IMR-90 (cell line): ENCODE measurements at regions not wholly inside any gene's neighbourhood (a gene's known extent, or its start where the extent isn't known, plus 50 kb on each side); places are given as distances from the start of the nearest gene placed in this dataset.

Experiments used
- ATAC-seq: fragments of 200-7000 bp; cut with Tn5 transposase; 2 replicates; pipeline ENCODE4 v1.9.1; 2020; ENCODE audit warnings: low read depth, mild to moderate bottlenecking, moderate library complexity
- BruUV-seq: library from RNA; stranded (reverse); fragments of 400-500 nt; replicated peaks from 2 replicates; lab custom pipeline; 2021; lab: Mats Ljungman, UMichigan
- CTCF ChIA-PET: fragments of 300-600 bp; formaldehyde crosslinking; extraction: SDS; loops from one replicate; lab custom pipeline; 2021; ENCODE audit warnings: antibody characterized with exemption; lab: Yijun Ruan, JAX
- POLR2A ChIA-PET: fragments of 300-600 bp; sonication (Branson Sonifier 250); formaldehyde crosslinking; loops from one replicate; lab custom pipeline; 2022; ENCODE audit warnings: antibody characterized with exemption; ENCODE audit not compliant: unreplicated experiment; lab: Charles Lee
- DNase-seq: peaks from one replicate; pipeline ENCODE4 v3.0.0; 2013
- H2AFZ ChIP-seq: replicated peaks from 2 replicates; pipeline ENCODE3; 2013; ENCODE audit warnings: low read length, mild to moderate bottlenecking; ENCODE audit not compliant: poor library complexity
- H2AK5ac ChIP-seq: 2 replicates; pipeline ENCODE4 v1.6.1; 2013; ENCODE audit warnings: low read depth, low read length, inconsistent platforms
- H2AK9ac ChIP-seq: replicated peaks from 2 replicates; pipeline ENCODE3; 2013; ENCODE audit warnings: mild to moderate bottlenecking, low read depth, low read length, moderate library complexity; ENCODE audit not compliant: poor library complexity
- H2BK120ac ChIP-seq: 2 replicates; pipeline ENCODE4 v1.6.1; 2013; ENCODE audit warnings: low read depth, low read length, inconsistent platforms
- H2BK15ac ChIP-seq: 3 replicates; pipeline ENCODE4 v1.6.1; 2013; ENCODE audit warnings: low read depth, low read length, inconsistent platforms
- H2BK20ac ChIP-seq: 2 replicates; pipeline ENCODE4 v1.6.1; 2013; ENCODE audit warnings: low read depth, mild to moderate bottlenecking, inconsistent platforms, low read length, moderate library complexity
- H2BK5ac ChIP-seq: 2 replicates; pipeline ENCODE4 v1.6.1; 2013; ENCODE audit warnings: mild to moderate bottlenecking, low read depth, low read length, inconsistent platforms; ENCODE audit not compliant: poor library complexity, severe bottlenecking
- H3K14ac ChIP-seq: replicated peaks from 2 replicates; pipeline ENCODE4 v1.6.1; 2013; ENCODE audit warnings: low read depth, low read length, inconsistent platforms
- H3K18ac ChIP-seq: 2 replicates; pipeline ENCODE4 v1.6.1; 2013; ENCODE audit warnings: low read depth, low read length, control low read depth
- H3K23ac ChIP-seq: 2 replicates; pipeline ENCODE4 v1.6.1; 2013; ENCODE audit warnings: low read depth, low read length, inconsistent platforms
- H3K27ac ChIP-seq: 2 replicates; pipeline ENCODE4 v1.5.1; 2013; ENCODE audit warnings: mild to moderate bottlenecking, control low read depth, low read length; ENCODE audit not compliant: insufficient read depth
- H3K27me3 ChIP-seq: 2 replicates; pipeline ENCODE4 v1.6.1; 2013; ENCODE audit warnings: low read length; ENCODE audit not compliant: control insufficient read depth, insufficient read depth
- H3K36me3 ChIP-seq: 2 replicates; pipeline ENCODE4 v1.6.1; 2013; ENCODE audit warnings: low read length, mixed read lengths; ENCODE audit not compliant: control insufficient read depth, insufficient read depth
- H3K4ac ChIP-seq: 2 replicates; pipeline ENCODE4 v1.6.1; 2013; ENCODE audit warnings: low read depth, low read length, inconsistent platforms
- H3K4me1 ChIP-seq: 2 replicates; pipeline ENCODE4 v1.6.1; 2013; ENCODE audit warnings: low read length, mixed read lengths; ENCODE audit not compliant: control insufficient read depth, insufficient read depth
- H3K4me2 ChIP-seq: 2 replicates; pipeline ENCODE4 v1.6.1; 2013; ENCODE audit warnings: low read depth, mild to moderate bottlenecking, control low read depth, low read length, moderate library complexity
- H3K4me3 ChIP-seq: 2 replicates; pipeline ENCODE4 v1.5.1; 2013; ENCODE audit warnings: low read depth, mild to moderate bottlenecking, control low read depth, low read length, moderate library complexity; ENCODE audit not compliant: insufficient read depth
- H3K56ac ChIP-seq: 2 replicates; pipeline ENCODE4 v1.6.1; 2013; ENCODE audit warnings: low read length, inconsistent platforms; ENCODE audit not compliant: insufficient read depth; ENCODE audit errors: extremely low read depth
- H3K79me1 ChIP-seq, 2 experiments: 2 replicates each; pipeline ENCODE4 v1.6.1; 2013; ENCODE audit warnings: low read length in 2 of 2, inconsistent platforms in 1 of 2, low read depth in 1 of 2
- H3K9ac ChIP-seq: 2 replicates; pipeline ENCODE4 v1.6.1; 2013; ENCODE audit warnings: low read depth, low read length, control low read depth
- H3K9me1 ChIP-seq: 2 replicates; pipeline ENCODE4 v1.6.1; 2013; ENCODE audit warnings: low read length, inconsistent platforms; ENCODE audit not compliant: insufficient read depth
- H3K9me3 ChIP-seq: 2 replicates; pipeline ENCODE4 v1.6.1; 2013; ENCODE audit warnings: low read length; ENCODE audit not compliant: control insufficient read depth, insufficient read depth
- H4K20me1 ChIP-seq: 2 replicates; pipeline ENCODE4 v1.6.1; 2013; ENCODE audit warnings: low read length, inconsistent platforms; ENCODE audit not compliant: insufficient read depth
- H4K5ac ChIP-seq: 2 replicates; pipeline ENCODE4 v1.6.1; 2013; ENCODE audit warnings: mild to moderate bottlenecking, low read depth, low read length, control low read depth
- H4K8ac ChIP-seq, 2 experiments: 2 replicates each; pipeline ENCODE4 v1.6.1; 2013; ENCODE audit warnings: low read depth in 2 of 2, low read length in 2 of 2, control low read depth in 1 of 2, inconsistent platforms in 1 of 2
- H4K91ac ChIP-seq: 2 replicates; pipeline ENCODE4 v1.6.1; 2013; ENCODE audit warnings: low read depth, low read length, inconsistent platforms; ENCODE audit not compliant: insufficient read depth
- CEBPB ChIP-seq: IDR thresholded peaks from 2 replicates; pipeline ENCODE4 v1.6.1; 2012; ENCODE audit warnings: low read depth, low read length, improper control_type of control experiment
- CHD1 ChIP-seq: IDR thresholded peaks from 2 replicates; pipeline ENCODE4 v1.6.1; 2012; ENCODE audit warnings: low read depth, low read length, improper control_type of control experiment
- CTCF ChIP-seq: conservative IDR thresholded peaks from 2 replicates; pipeline ENCODE4 v1.5.1; 2012; ENCODE audit warnings: mild to moderate bottlenecking, low read depth, low read length, improper control_type of control experiment
- ELK1 ChIP-seq: fragments of 150-350 bp; IDR thresholded peaks from 2 replicates; pipeline ENCODE4 v1.6.1; 2016; ENCODE audit warnings: low read depth, mild to moderate bottlenecking, low read length, moderate library complexity, borderline replicate concordance
- RAD21 ChIP-seq: IDR thresholded peaks from 2 replicates; pipeline ENCODE4 v1.6.1; 2012; ENCODE audit warnings: low read length, improper control_type of control experiment
- RCOR1 ChIP-seq: IDR thresholded peaks from 2 replicates; pipeline ENCODE4 v1.6.1; 2012; ENCODE audit warnings: mild to moderate bottlenecking, low read length, improper control_type of control experiment; ENCODE audit not compliant: insufficient replicate concordance
- RFX5 ChIP-seq: IDR thresholded peaks from 2 replicates; pipeline ENCODE4 v1.8.0; 2012; ENCODE audit warnings: low read depth, mild to moderate bottlenecking, low read length, moderate library complexity
- WGBS, 2 experiments: methylation state at CpG; one replicate each; pipeline versions ENCODE4 v1.1.5 to v1.1.7; 2013; ENCODE audit warnings: missing lambda C conversion rate in 2 of 2; ENCODE audit not compliant: insufficient read length in 1 of 2; ENCODE audit errors: extremely low coverage in 2 of 2; 5-methylcytosine and 5-hydroxymethylcytosine counted together
- dilution Hi-C: fragments of 300-500 bp; cut with HindIII; formaldehyde crosslinking; loops from one replicate; pipeline ENCODE4 v1.14.3; 2018; ENCODE audit warnings: low sequenced_read_pairs; ENCODE audit not compliant: unreplicated experiment
- in situ Hi-C: fragments of 300-500 bp; cut with MboI; formaldehyde crosslinking; loops from 3 replicates; pipeline ENCODE4 v1.14.3; 2019; ENCODE audit warnings: low sequenced_read_pairs, inconsistent platforms, mixed read lengths
- intact Hi-C: fragments of 100-400 bp; cut with micrococcal nuclease; formaldehyde crosslinking; loops from 2 replicates; pipeline ENCODE4 v1.10.0; 2022

- Histone ChIP-seq H3K18ac (no peak overlapping the region), H2BK15ac (no peak overlapping the region), H2BK5ac (no peak overlapping the region), H3K36me3 (no peaks in the 10 kb centered on the region), H3K9me3 (no peaks in the 10 kb centered on the region), H3K4me1 (no peaks in the 10 kb centered on the region), H4K91ac (no peak overlapping the region), H4K5ac (no peak overlapping the region), H4K8ac (no peak overlapping the region), H3K14ac (no peak overlapping the region), H3K27ac (no peak overlapping the region), H3K4me3 (no peak overlapping the region), H3K9me1 (no peaks in the 10 kb centered on the region), H2AK9ac (no peak overlapping the region), H2BK20ac (no peak overlapping the region), H3K27me3 (peaks cover 64% of the 10 kb centered on the region), H2AK5ac (no peak overlapping the region), H3K79me1 (no peaks in the 10 kb centered on the region), H3K23ac (no peak overlapping the region), H2AFZ (no peak overlapping the region), H3K9ac (no peak overlapping the region), H3K4ac (no peak overlapping the region), H4K20me1 (no peaks in the 10 kb centered on the region), H3K4me2 (no peak overlapping the region), H2BK120ac (no peak overlapping the region), H3K56ac (no peak overlapping the region)
- in situ Hi-C loops (no loop called here), dilution Hi-C loops (no loop called here), intact Hi-C loops (no loop called here)
- BruUV-seq: no TSS peak
- no peak for DNase-seq
- ChIA-PET POLR2A (no interaction called here), CTCF (interaction anchor here (1.1 kb wide), 1 partner anchor 10 kb away, joined by 3 read pairs; no protein-coding TSS in a partner anchor)
- 100% methylated on average over 1 of the region's 7 CpGs; no CpG with 5 or more reads in 1 of the 2 experiments for WGBS, 2 experiments
- TF ChIP-seq CEBPB (no peak), RFX5 (no peak), RAD21 (no peak), CTCF (no peak), RCOR1 (no peak), CHD1 (no peak), ELK1 (no peak)
- ATAC-seq: no peak
Observed at GRCh38 chr1:22352896-22353295, 98.8 kb upstream of the ZBTB40 start.
